Activated B cell treated with CpG ODN at 0.5 μM for 24 hours (primary cell): ENCODE measurements at regions not wholly inside any gene's neighbourhood (a gene's known extent, or its start where the extent isn't known, plus 50 kb on each side); places are given as distances from the start of the nearest gene placed in this dataset.

Experiments used
- ATAC-seq: fragments of 200-7000 bp; cut with Tn5 transposase; one replicate; pipeline ENCODE4 v1.10.0; 2021; ENCODE audit warnings: low read depth, mild to moderate bottlenecking, moderate library complexity
- CTCF ChIA-PET: fragments of 350-600 bp; sonication (Branson Sonifier 250); formaldehyde crosslinking; loops from one replicate; lab custom pipeline; 2021; ENCODE audit warnings: antibody characterized with exemption; lab: Charles Lee
- POLR2A ChIA-PET: fragments of 350-600 bp; sonication (Branson Sonifier 250); formaldehyde crosslinking; loops from one replicate; lab custom pipeline; 2021; ENCODE audit warnings: antibody characterized with exemption; lab: Charles Lee
- DNase-seq: peaks from one replicate; pipeline ENCODE4 v3.0.0; 2022
- H3K27ac Mint-ChIP-seq: one replicate; pipeline ENCODE4 v1.8.0; 2020; ENCODE audit warnings: mixed read lengths
- H3K27me3 Mint-ChIP-seq: one replicate; pipeline ENCODE4 v1.8.0; 2021; ENCODE audit warnings: mixed read lengths
- H3K36me3 Mint-ChIP-seq: one replicate; pipeline ENCODE4 v1.8.0; 2021; ENCODE audit warnings: low read depth, mixed read lengths
- H3K4me1 Mint-ChIP-seq: one replicate; pipeline ENCODE4 v1.8.0; 2021; ENCODE audit warnings: mixed read lengths
- H3K4me3 Mint-ChIP-seq: one replicate; pipeline ENCODE4 v1.8.0; 2020; ENCODE audit warnings: mild to moderate bottlenecking, mixed read lengths
- H3K9me3 Mint-ChIP-seq: one replicate; pipeline ENCODE4 v1.8.0; 2020; ENCODE audit warnings: mixed read lengths
- intact Hi-C: fragments of 100-400 bp; cut with micrococcal nuclease; formaldehyde crosslinking; loops from one replicate; pipeline ENCODE4 v1.15.1; 2024
- TF ChIP-seq, protein P1 (sequence below): fragments of 200-600 bp; IDR thresholded peaks from one replicate; pipeline ENCODE4 v1.8.0; 2022; ENCODE audit warnings: antibody characterized with exemption, mild to moderate bottlenecking

- intact Hi-C loops, result no loop called here
- H3K4me1 Mint-ChIP-seq, result no peaks in the 10 kb centered on the region
- TF ChIP-seq, protein P1, sequence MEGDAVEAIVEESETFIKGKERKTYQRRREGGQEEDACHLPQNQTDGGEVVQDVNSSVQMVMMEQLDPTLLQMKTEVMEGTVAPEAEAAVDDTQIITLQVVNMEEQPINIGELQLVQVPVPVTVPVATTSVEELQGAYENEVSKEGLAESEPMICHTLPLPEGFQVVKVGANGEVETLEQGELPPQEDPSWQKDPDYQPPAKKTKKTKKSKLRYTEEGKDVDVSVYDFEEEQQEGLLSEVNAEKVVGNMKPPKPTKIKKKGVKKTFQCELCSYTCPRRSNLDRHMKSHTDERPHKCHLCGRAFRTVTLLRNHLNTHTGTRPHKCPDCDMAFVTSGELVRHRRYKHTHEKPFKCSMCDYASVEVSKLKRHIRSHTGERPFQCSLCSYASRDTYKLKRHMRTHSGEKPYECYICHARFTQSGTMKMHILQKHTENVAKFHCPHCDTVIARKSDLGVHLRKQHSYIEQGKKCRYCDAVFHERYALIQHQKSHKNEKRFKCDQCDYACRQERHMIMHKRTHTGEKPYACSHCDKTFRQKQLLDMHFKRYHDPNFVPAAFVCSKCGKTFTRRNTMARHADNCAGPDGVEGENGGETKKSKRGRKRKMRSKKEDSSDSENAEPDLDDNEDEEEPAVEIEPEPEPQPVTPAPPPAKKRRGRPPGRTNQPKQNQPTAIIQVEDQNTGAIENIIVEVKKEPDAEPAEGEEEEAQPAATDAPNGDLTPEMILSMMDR, result no peak
- H3K36me3 Mint-ChIP-seq, result no peaks in the 10 kb centered on the region
- ATAC-seq (no peak), DNase-seq (no peak)
- no peaks in the 10 kb centered on the region for H3K9me3 Mint-ChIP-seq
- POLR2A ChIA-PET, result no interaction called here
- peaks cover 22% of the 10 kb centered on the region for H3K27me3 Mint-ChIP-seq
- CTCF ChIA-PET, result no interaction called here
- H3K27ac Mint-ChIP-seq, result no peak overlapping the region
- no peak overlapping the region for H3K4me3 Mint-ChIP-seq
These were observed 56.6 kb upstream of the SLC22A23 start for GRCh38 chr6:3513416-3513815.

GRCh38 chr6:3512832-3513231 lies 56.0 kb upstream of the SLC22A23 start:
- no peaks in the 10 kb centered on the region for H3K36me3 Mint-ChIP-seq
- no peak overlapping the region for H3K4me3 Mint-ChIP-seq
- H3K4me1 Mint-ChIP-seq, result no peaks in the 10 kb centered on the region
- POLR2A ChIA-PET, result no interaction called here
- TF ChIP-seq, protein P1, result no peak
- intact Hi-C loops, result no loop called here
- DNase-seq (no peak), ATAC-seq (no peak)
- H3K9me3 Mint-ChIP-seq, result no peaks in the 10 kb centered on the region
- CTCF ChIA-PET, result no interaction called here
- H3K27me3 Mint-ChIP-seq, result peaks cover 19% of the 10 kb centered on the region
- H3K27ac Mint-ChIP-seq, result no peak overlapping the region

DNA sequence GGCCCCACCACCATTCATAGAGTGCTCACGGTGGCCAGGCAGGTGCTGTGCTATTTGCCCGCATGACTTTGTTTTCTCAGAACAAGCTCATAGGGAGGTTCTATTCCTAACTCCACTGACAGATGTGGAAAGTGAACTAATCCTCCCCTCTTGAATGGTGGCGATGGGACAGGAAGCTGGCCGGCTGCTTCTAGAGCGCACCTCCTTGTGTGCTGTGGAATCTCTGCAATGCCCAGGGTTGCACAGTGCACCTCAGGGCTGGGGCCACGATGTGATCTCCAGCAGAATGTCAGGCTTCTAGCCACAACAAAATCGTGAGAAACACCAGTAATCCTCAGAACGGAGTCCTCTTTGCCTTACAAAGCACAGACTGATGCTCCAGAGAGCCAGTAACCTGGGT lies 53.8 kb upstream of the SLC22A23 start:
- DNase-seq (no peak), ATAC-seq (no peak)
- ChIA-PET POLR2A (no interaction called here), CTCF (no interaction called here)
- no peak overlapping the region for H3K4me3 Mint-ChIP-seq
- H3K4me1 Mint-ChIP-seq, result no peaks in the 10 kb centered on the region
- no peaks in the 10 kb centered on the region for H3K36me3 Mint-ChIP-seq
- TF ChIP-seq, protein P1, result no peak
- H3K27me3 Mint-ChIP-seq, result peaks cover 22% of the 10 kb centered on the region
- intact Hi-C loops, result loop anchor here (1.0 kb wide), 1 partner anchor 231 kb away; no protein-coding TSS in a partner anchor
- H3K9me3 Mint-ChIP-seq, result no peaks in the 10 kb centered on the region
- no peak overlapping the region for H3K27ac Mint-ChIP-seq

DNA sequence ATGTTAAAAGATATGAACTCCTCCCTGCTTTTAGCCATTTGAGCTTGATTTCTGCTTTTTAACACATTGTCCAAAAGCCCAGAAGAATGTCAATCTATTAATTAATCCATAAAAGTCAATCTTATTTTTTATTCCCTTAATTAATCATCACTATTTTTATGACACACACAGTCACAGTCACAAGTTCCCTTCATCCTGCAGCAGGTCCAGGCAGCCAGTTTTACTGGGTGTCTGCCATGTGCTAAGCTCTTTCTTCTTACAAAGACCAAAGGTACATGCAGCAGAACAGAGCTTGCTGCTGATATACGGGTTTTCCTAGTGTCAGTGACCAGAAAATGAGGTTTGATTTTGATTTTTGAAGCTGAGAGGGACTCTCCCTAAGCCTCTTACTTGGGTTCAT lies 53.3 kb upstream of the SLC22A23 start:
- DNase-seq (no peak), ATAC-seq (no peak)
- ChIA-PET POLR2A (no interaction called here), CTCF (no interaction called here)
- no peaks in the 10 kb centered on the region for H3K9me3 Mint-ChIP-seq
- no peak overlapping the region for H3K4me3 Mint-ChIP-seq
- H3K4me1 Mint-ChIP-seq, result no peaks in the 10 kb centered on the region
- H3K27me3 Mint-ChIP-seq, result peaks cover 22% of the 10 kb centered on the region
- intact Hi-C loops, result no loop called here
- no peak overlapping the region for H3K27ac Mint-ChIP-seq
- TF ChIP-seq, protein P1, result no peak
- H3K36me3 Mint-ChIP-seq, result no peaks in the 10 kb centered on the region

GRCh38 chr6:3509336-3509735 lies 52.5 kb upstream of the SLC22A23 start:
- POLR2A ChIA-PET, result no interaction called here
- Mint-ChIP-seq H3K36me3 (no peaks in the 10 kb centered on the region), H3K9me3 (peaks cover 4% of the 10 kb centered on the region), H3K27me3 (peaks cover 21% of the 10 kb centered on the region), H3K27ac (no peak overlapping the region), H3K4me1 (no peaks in the 10 kb centered on the region), H3K4me3 (no peak overlapping the region)
- DNase-seq (no peak), ATAC-seq (no peak)
- TF ChIP-seq, protein P1, result no peak
- intact Hi-C loops, result no loop called here
- CTCF ChIA-PET, result no interaction called here
